MM.1S (cell line): ENCODE measurements at regions not wholly inside any gene's neighbourhood (a gene's known extent, or its start where the extent isn't known, plus 50 kb on each side); places are given as distances from the start of the nearest gene placed in this dataset.

Source experiments
- DNase-seq: peaks from one replicate; pipeline ENCODE4 v3.0.0-alpha.2; 2015
- H2AFZ ChIP-seq: fragments of 300-600 bp; sonication (generic); 2 replicates; pipeline ENCODE4 v1.6.0; 2016; ENCODE audit warnings: antibody characterized with exemption, low read length
- H3F3A ChIP-seq: fragments of 300-600 bp; sonication (generic); 2 replicates; pipeline ENCODE4 v1.6.1; 2016; ENCODE audit warnings: mild to moderate bottlenecking, antibody characterized with exemption, low read length, moderate library complexity, mixed read lengths; ENCODE audit not compliant: insufficient read depth
- H3K27ac ChIP-seq: fragments of 300-600 bp; sonication (generic); 2 replicates; pipeline ENCODE4 v1.5.1; 2016; ENCODE audit warnings: mild to moderate bottlenecking, low read length
- H3K27me3 ChIP-seq: fragments of 300-600 bp; sonication (generic); replicated peaks from 2 replicates; pipeline ENCODE4 v1.6.0; 2016; ENCODE audit warnings: low read length; ENCODE audit not compliant: insufficient read depth
- H3K36me3 ChIP-seq: fragments of 300-600 bp; sonication (generic); replicated peaks from 2 replicates; pipeline ENCODE4 v1.6.1; 2016; ENCODE audit warnings: mild to moderate bottlenecking, low read length, mixed read lengths; ENCODE audit not compliant: insufficient read depth
- H3K4me1 ChIP-seq: fragments of 300-600 bp; sonication (generic); 2 replicates; pipeline ENCODE4 v1.6.1; 2016; ENCODE audit warnings: low read length, mixed read lengths
- H3K4me2 ChIP-seq: fragments of 300-600 bp; sonication (generic); 2 replicates; pipeline ENCODE4 v1.6.0; 2016; ENCODE audit warnings: low read depth, low read length
- H3K4me3 ChIP-seq: fragments of 300-600 bp; sonication (generic); 2 replicates; pipeline ENCODE4 v1.5.1; 2016; ENCODE audit warnings: low read length, mixed read lengths
- H3K79me2 ChIP-seq: fragments of 300-600 bp; sonication (generic); 2 replicates; pipeline ENCODE4 v1.6.1; 2016; ENCODE audit warnings: mixed run types, low read length, mixed read lengths
- H3K9ac ChIP-seq: fragments of 300-600 bp; sonication (generic); 2 replicates; pipeline ENCODE4 v1.6.1; 2016; ENCODE audit warnings: low read length, mixed read lengths
- H3K9me2 ChIP-seq: fragments of 300-600 bp; sonication (generic); replicated peaks from 2 replicates; pipeline ENCODE4 v1.6.1; 2016; ENCODE audit warnings: mild to moderate bottlenecking, low read length, mixed read lengths; ENCODE audit not compliant: insufficient read depth
- H3K9me3 ChIP-seq: fragments of 300-600 bp; sonication (generic); replicated peaks from 2 replicates; pipeline ENCODE4 v1.6.1; 2016; ENCODE audit warnings: mild to moderate bottlenecking, low read length, mixed read lengths; ENCODE audit not compliant: insufficient read depth
- H4K20me1 ChIP-seq: fragments of 300-600 bp; sonication (generic); 2 replicates; pipeline ENCODE4 v1.6.1; 2016; ENCODE audit warnings: mild to moderate bottlenecking, low read length, moderate library complexity, mixed read lengths; ENCODE audit not compliant: insufficient read depth
- EZH2 ChIP-seq: fragments of 300-600 bp; sonication (generic); optimal IDR thresholded peaks from 2 replicates; pipeline ENCODE3; 2017; ENCODE audit warnings: low read depth, mild to moderate bottlenecking, antibody characterized with exemption, low read length, mixed read lengths
- EZH2phosphoT487 ChIP-seq: fragments of 300-600 bp; sonication (generic); IDR thresholded peaks from 2 replicates; pipeline ENCODE4 v1.6.1; 2018; ENCODE audit warnings: antibody characterized with exemption, low read length
- TF ChIP-seq, protein P1 (sequence below): fragments of 300-600 bp; sonication (generic); IDR thresholded peaks from 2 replicates; pipeline ENCODE4 v1.5.1; 2016; ENCODE audit warnings: antibody characterized with exemption, low read length, mixed read lengths

DNA sequence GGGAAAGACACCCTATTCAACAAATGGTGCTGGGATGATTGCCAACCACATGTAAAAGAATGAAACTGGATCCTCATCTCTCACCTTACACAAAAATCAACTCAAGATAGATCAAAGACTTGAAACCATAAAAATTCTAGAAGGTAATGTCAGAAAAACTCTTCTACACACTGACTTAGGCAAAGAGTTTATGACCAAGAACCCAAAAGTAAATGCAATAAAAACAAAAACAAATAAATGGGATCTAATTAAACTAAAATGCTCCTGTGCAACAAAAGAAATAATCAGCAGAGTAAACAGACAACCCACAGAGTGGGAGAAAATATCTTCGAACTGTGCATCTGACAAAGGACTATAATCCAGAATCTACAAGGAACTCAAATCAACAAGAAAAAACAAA, 504.2 kb upstream of the MBL2 start:
- no peak for DNase-seq
- H3K27ac ChIP-seq = no peak overlapping the region
- TF ChIP-seq EZH2phosphoT487 = no peak
- TF ChIP-seq EZH2 = no peak
- TF ChIP-seq, protein P1, sequence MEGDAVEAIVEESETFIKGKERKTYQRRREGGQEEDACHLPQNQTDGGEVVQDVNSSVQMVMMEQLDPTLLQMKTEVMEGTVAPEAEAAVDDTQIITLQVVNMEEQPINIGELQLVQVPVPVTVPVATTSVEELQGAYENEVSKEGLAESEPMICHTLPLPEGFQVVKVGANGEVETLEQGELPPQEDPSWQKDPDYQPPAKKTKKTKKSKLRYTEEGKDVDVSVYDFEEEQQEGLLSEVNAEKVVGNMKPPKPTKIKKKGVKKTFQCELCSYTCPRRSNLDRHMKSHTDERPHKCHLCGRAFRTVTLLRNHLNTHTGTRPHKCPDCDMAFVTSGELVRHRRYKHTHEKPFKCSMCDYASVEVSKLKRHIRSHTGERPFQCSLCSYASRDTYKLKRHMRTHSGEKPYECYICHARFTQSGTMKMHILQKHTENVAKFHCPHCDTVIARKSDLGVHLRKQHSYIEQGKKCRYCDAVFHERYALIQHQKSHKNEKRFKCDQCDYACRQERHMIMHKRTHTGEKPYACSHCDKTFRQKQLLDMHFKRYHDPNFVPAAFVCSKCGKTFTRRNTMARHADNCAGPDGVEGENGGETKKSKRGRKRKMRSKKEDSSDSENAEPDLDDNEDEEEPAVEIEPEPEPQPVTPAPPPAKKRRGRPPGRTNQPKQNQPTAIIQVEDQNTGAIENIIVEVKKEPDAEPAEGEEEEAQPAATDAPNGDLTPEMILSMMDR = no peak

DNA sequence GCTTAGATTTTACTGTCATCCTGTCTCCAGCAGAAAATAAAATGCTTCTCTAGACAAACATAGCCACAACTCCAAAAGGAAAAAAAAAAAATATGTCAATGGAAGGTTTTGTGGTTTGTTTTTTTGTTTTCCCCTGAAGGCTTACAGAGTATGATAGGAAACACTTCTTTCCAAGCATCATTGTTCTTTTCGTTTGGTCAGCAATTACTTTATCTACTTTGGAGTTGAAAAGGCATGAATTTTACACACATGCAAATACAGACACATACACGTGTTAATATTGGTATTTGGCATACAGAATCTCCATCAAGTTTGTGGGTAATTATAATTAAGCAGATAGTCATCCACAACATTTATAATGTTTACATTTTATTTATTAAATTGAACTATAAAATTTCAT, 496.9 kb upstream of the MBL2 start:
- no peaks in the 10 kb centered on the region for H3F3A ChIP-seq
- H4K20me1 ChIP-seq = no peaks in the 10 kb centered on the region
- no peaks in the 10 kb centered on the region for H3K36me3 ChIP-seq
- no peak overlapping the region for H3K27ac ChIP-seq
- no peaks in the 10 kb centered on the region for H3K4me1 ChIP-seq
- no peaks in the 10 kb centered on the region for H3K27me3 ChIP-seq
- no peak overlapping the region for H2AFZ ChIP-seq
- no peak overlapping the region for H3K4me3 ChIP-seq
- no peak for DNase-seq
- TF ChIP-seq, protein P1 = no peak
- no peak for TF ChIP-seq EZH2phosphoT487
- TF ChIP-seq EZH2 = no peak
- no peaks in the 10 kb centered on the region for H3K9me3 ChIP-seq
- no peak overlapping the region for H3K9ac ChIP-seq
- no peaks in the 10 kb centered on the region for H3K9me2 ChIP-seq
- no peak overlapping the region for H3K4me2 ChIP-seq
- H3K79me2 ChIP-seq = no peaks in the 10 kb centered on the region

More for the DNA sequence above, 504.2 kb upstream of the MBL2 start:
- no peak overlapping the region for H3K4me2 ChIP-seq
- no peaks in the 10 kb centered on the region for H3K9me2 ChIP-seq
- H4K20me1 ChIP-seq = no peaks in the 10 kb centered on the region
- H3K4me3 ChIP-seq = no peak overlapping the region
- H3K9ac ChIP-seq = no peak overlapping the region
- no peak overlapping the region for H2AFZ ChIP-seq
- no peaks in the 10 kb centered on the region for H3F3A ChIP-seq
- no peaks in the 10 kb centered on the region for H3K27me3 ChIP-seq
- H3K4me1 ChIP-seq = no peaks in the 10 kb centered on the region
- no peaks in the 10 kb centered on the region for H3K9me3 ChIP-seq
- no peaks in the 10 kb centered on the region for H3K79me2 ChIP-seq
- H3K36me3 ChIP-seq = no peaks in the 10 kb centered on the region

DNA sequence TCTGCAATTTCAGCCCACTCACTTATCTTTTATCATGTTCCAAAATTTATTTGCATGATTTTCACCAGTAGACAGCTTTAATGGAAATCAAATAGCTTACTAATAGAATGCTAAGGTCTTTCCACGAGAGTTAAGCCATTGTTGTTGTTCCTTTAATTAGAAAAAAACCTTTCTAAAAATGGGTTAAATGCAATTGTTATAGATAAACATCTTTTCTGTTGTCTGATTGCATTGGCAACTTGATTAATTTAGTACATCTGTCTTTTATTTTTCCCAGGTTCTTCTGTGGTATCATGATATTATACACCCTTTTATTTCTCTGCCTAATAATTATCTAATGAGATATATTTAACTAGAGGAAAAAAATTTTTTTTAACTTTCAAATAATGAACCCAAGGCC, 487.6 kb upstream of the MBL2 start:
- Histone ChIP-seq H3K4me1 (no peaks in the 10 kb centered on the region), H3K36me3 (no peaks in the 10 kb centered on the region), H3K27ac (no peak overlapping the region)

More for the DNA sequence above, 487.6 kb upstream of the MBL2 start:
- Histone ChIP-seq H4K20me1 (no peaks in the 10 kb centered on the region), H2AFZ (no peak overlapping the region), H3K9ac (no peak overlapping the region), H3K27me3 (no peaks in the 10 kb centered on the region), H3F3A (no peaks in the 10 kb centered on the region), H3K79me2 (no peaks in the 10 kb centered on the region), H3K4me3 (no peak overlapping the region), H3K9me3 (no peaks in the 10 kb centered on the region), H3K4me2 (no peak overlapping the region), H3K9me2 (no peaks in the 10 kb centered on the region)
- no peak for DNase-seq
- TF ChIP-seq, protein P1 = no peak
- TF ChIP-seq EZH2 (no peak), EZH2phosphoT487 (no peak)
